ENCODE measurements at regions not wholly inside any gene's neighbourhood (a gene's known extent, or its start where the extent isn't known, plus 50 kb on each side); places are given as distances from the start of the nearest gene placed in this dataset.

GRCh38 chr11:115036406-115037180 lies 358.3 kb downstream of the NXPE2 start:
- ChIA-PET CTCF (no interaction called here), POLR2A (no interaction called here)
- TF ChIP-seq, protein P1, sequence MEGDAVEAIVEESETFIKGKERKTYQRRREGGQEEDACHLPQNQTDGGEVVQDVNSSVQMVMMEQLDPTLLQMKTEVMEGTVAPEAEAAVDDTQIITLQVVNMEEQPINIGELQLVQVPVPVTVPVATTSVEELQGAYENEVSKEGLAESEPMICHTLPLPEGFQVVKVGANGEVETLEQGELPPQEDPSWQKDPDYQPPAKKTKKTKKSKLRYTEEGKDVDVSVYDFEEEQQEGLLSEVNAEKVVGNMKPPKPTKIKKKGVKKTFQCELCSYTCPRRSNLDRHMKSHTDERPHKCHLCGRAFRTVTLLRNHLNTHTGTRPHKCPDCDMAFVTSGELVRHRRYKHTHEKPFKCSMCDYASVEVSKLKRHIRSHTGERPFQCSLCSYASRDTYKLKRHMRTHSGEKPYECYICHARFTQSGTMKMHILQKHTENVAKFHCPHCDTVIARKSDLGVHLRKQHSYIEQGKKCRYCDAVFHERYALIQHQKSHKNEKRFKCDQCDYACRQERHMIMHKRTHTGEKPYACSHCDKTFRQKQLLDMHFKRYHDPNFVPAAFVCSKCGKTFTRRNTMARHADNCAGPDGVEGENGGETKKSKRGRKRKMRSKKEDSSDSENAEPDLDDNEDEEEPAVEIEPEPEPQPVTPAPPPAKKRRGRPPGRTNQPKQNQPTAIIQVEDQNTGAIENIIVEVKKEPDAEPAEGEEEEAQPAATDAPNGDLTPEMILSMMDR (IDR thresholded peaks at IDR 0.05; ENCODE audit: insufficient read depth, low read depth, low read length) = no peak
- Histone ChIP-seq H3K27me3 (ENCODE audit: control insufficient read depth, insufficient read depth, low read length) (no peaks in the 10 kb centered on the region), H3K4me3 (ENCODE audit: low read depth, low read length) (no peak overlapping the region), H3K36me3 (ENCODE audit: control insufficient read depth, insufficient read depth, low read length) (no peaks in the 10 kb centered on the region)
- DNase-seq (ENCODE audit: low read depth) = no peak

DNA sequence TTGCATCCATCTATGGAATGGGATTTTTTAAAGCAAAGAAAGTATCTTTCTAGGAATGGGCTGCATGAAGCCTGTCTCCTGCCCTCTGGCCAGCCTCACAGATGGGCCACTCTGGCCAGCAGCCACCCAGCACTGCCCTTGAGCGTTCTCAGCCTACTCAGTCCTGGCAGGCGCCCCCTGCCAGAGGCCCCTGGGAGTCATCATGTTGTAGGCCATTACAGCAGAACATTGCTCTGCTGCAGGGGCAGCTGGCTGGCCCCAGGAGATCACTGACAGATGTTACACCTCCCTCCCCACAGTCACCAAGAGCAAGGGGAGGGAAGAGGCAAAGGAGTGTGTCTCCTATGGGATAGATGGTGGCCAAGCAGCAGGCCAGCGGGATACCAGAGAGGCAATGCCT lies 363.7 kb downstream of the NXPE2 start:
- Histone ChIP-seq H3K27me3 (ENCODE audit: control insufficient read depth, insufficient read depth, low read length) (no peaks in the 10 kb centered on the region), H3K36me3 (ENCODE audit: control insufficient read depth, insufficient read depth, low read length) (no peaks in the 10 kb centered on the region), H3K4me3 (ENCODE audit: low read depth, low read length) (no peak overlapping the region)
- POLR2A ChIA-PET = no interaction called here
- DNase-seq (ENCODE audit: low read depth) = no peak
- CTCF ChIA-PET = no interaction called here
- TF ChIP-seq, protein P1 (IDR thresholded peaks at IDR 0.05; ENCODE audit: insufficient read depth, low read depth, low read length) = no peak

- no peaks in the 10 kb centered on the region for H3K27me3 ChIP-seq (ENCODE audit: control insufficient read depth, insufficient read depth, low read length)
- no peak overlapping the region for H3K4me3 ChIP-seq (ENCODE audit: low read depth, low read length)
- H3K36me3 ChIP-seq (ENCODE audit: control insufficient read depth, insufficient read depth, low read length) = no peaks in the 10 kb centered on the region
- DNase-seq (ENCODE audit: low read depth) = no peak
- TF ChIP-seq, protein P1 (IDR thresholded peaks at IDR 0.05; ENCODE audit: insufficient read depth, low read depth, low read length) = no peak
- ChIA-PET POLR2A (no interaction called here), CTCF (no interaction called here)
Measured at GRCh38 chr11:115047631-115048030, 369.3 kb downstream of the NXPE2 start.

DNA sequence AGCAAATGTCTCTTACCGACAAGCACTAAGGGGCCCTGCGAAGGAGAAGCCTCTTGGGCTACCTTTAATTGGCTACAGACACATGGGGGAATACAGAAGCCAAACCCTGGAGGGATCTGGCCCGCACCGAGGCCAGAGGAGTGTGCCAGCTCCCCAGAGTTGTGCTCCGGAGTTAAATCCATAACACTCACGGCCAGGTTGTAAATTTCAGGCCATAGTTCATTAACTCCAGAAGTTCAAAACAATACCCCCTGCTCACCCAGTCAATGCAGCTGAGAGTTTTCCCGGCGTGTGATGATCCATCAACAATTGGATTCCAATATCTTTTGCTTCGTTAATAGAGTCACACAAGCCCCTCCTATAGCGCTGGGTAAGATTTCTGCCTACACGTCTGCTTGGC lies 371.5 kb downstream of the NXPE2 start:
- no peaks in the 10 kb centered on the region for H3K36me3 ChIP-seq (ENCODE audit: control insufficient read depth, insufficient read depth, low read length)
- TF ChIP-seq, protein P1 (IDR thresholded peaks at IDR 0.05; ENCODE audit: insufficient read depth, low read depth, low read length) = no peak
- no peak overlapping the region for H3K4me3 ChIP-seq (ENCODE audit: low read depth, low read length)
- H3K27me3 ChIP-seq (ENCODE audit: control insufficient read depth, insufficient read depth, low read length) = no peaks in the 10 kb centered on the region
- DNase-seq (ENCODE audit: low read depth) = no peak
- CTCF ChIA-PET = no interaction called here
- POLR2A ChIA-PET = no interaction called here

- Histone ChIP-seq H3K27me3 (ENCODE audit: control insufficient read depth, insufficient read depth, low read length) (no peaks in the 10 kb centered on the region), H3K36me3 (ENCODE audit: control insufficient read depth, insufficient read depth, low read length) (no peaks in the 10 kb centered on the region), H3K4me3 (ENCODE audit: low read depth, low read length) (no peak overlapping the region)
- TF ChIP-seq, protein P1 (IDR thresholded peaks at IDR 0.05; ENCODE audit: insufficient read depth, low read depth, low read length) = no peak
- CTCF ChIA-PET = no interaction called here
- no peak for DNase-seq (ENCODE audit: low read depth)
- POLR2A ChIA-PET = no interaction called here
Measured at GRCh38 chr11:115050756-115051155, 372.4 kb downstream of the NXPE2 start.
